Fibroblast of lung (primary cell): ENCODE measurements at regions not wholly inside any gene's neighbourhood (a gene's known extent, or its start where the extent isn't known, plus 50 kb on each side); places are given as distances from the start of the nearest gene placed in this dataset.

Experiments
- CTCF ChIP-seq, 2 donors: IDR thresholded peaks in 1 of 2; conservative IDR thresholded peaks in 1 of 2; 1 replicate in 1 of 2; 2 replicates in 1 of 2; pipeline ENCODE4 v1.5.1; 2011 to 2012; ENCODE audit warnings: low read length in 2 of 2, control low read depth in 1 of 2, inconsistent platforms in 1 of 2, low read depth in 1 of 2, mild to moderate bottlenecking in 1 of 2
- EZH2 ChIP-seq: IDR thresholded peaks from 2 replicates; pipeline ENCODE4 v1.5.1; 2012; ENCODE audit warnings: low read length, control low read depth, mild to moderate bottlenecking; ENCODE audit errors: missing control alignments

- no peak for TF ChIP-seq CTCF (conservative IDR thresholded peaks at IDR 0.05 in 1 of 2, IDR thresholded peaks at IDR 0.05 in 1 of 2; ENCODE audit: low read depth in 1 of 2, low read length in 2 of 2)
- no peak for TF ChIP-seq EZH2
Measured at GRCh38 chr17:36870720-36870999, 66.6 kb upstream of the LHX1 start.
